ENCODE measurements at regions not wholly inside any gene's neighbourhood (a gene's known extent, or its start where the extent isn't known, plus 50 kb on each side); places are given as distances from the start of the nearest gene placed in this dataset.
"Not testable (repeated sequence)": the region's sequence is repeated elsewhere in the genome, so short reads cannot be mapped to it uniquely, and the experiment has no call there.

GRCh38 chr1:232145768-232146167, 484.2 kb downstream of the SIPA1L2 start:
- H3K27me3 ChIP-seq = no peaks in the 10 kb centered on the region
- no peak overlapping the region for H3K4me3 ChIP-seq
- no peak overlapping the region for H3K27ac ChIP-seq
- H3K9me3 ChIP-seq (ENCODE audit: low read depth) = no peaks in the 10 kb centered on the region
- H3K4me1 ChIP-seq (ENCODE audit: low read depth) = no peaks in the 10 kb centered on the region
- TF ChIP-seq CTCF (IDR thresholded peaks at IDR 0.05; ENCODE audit: low read depth, low read length) = no peak
- H3K36me3 ChIP-seq = no peaks in the 10 kb centered on the region
- no peak for DNase-seq (ENCODE audit: low read depth in 1 of 2, low spot score in 1 of 2)

- Histone ChIP-seq H3K36me3 (no peaks in the 10 kb centered on the region), H3K27me3 (no peaks in the 10 kb centered on the region), H3K27ac (no peak overlapping the region), H3K9me3 (ENCODE audit: low read depth) (no peaks in the 10 kb centered on the region), H3K4me1 (ENCODE audit: low read depth) (no peaks in the 10 kb centered on the region), H3K4me3 (no peak overlapping the region)
- no peak for DNase-seq (ENCODE audit: low read depth in 1 of 2, low spot score in 1 of 2)
- TF ChIP-seq CTCF (IDR thresholded peaks at IDR 0.05; ENCODE audit: low read depth, low read length) = no peak
Observed at GRCh38 chr1:232144696-232145230, 485.2 kb downstream of the SIPA1L2 start.

- no peak for TF ChIP-seq CTCF (IDR thresholded peaks at IDR 0.05; ENCODE audit: low read depth, low read length)
- no peaks in the 10 kb centered on the region for H3K9me3 ChIP-seq (ENCODE audit: low read depth)
- H3K36me3 ChIP-seq = no peaks in the 10 kb centered on the region
- no peak overlapping the region for H3K4me3 ChIP-seq
- H3K27ac ChIP-seq = peak overlapping the region; percentile 42
- DNase-seq (ENCODE audit: low read depth in 1 of 2, low spot score in 1 of 2) = peak in 1 of 2 donors; percentile 18
- no peaks in the 10 kb centered on the region for H3K4me1 ChIP-seq (ENCODE audit: low read depth)
- H3K27me3 ChIP-seq = no peaks in the 10 kb centered on the region
Observed at GRCh38 chr1:232143315-232143886, 486.5 kb downstream of the SIPA1L2 start.

- H3K27ac ChIP-seq = peak overlapping the region; percentile 42
- no peak for TF ChIP-seq CTCF (IDR thresholded peaks at IDR 0.05; ENCODE audit: low read depth, low read length)
- DNase-seq (ENCODE audit: low read depth in 1 of 2, low spot score in 1 of 2) = peak in 1 of 2 donors; percentile 71
Observed at GRCh38 chr1:232142403-232143314, 487.3 kb downstream of the SIPA1L2 start.

GRCh38 chr1:232141167-232141448, 488.8 kb downstream of the SIPA1L2 start:
- H3K4me3 ChIP-seq; H3K36me3 ChIP-seq; H3K9me3 ChIP-seq (ENCODE audit: low read depth); H3K27me3 ChIP-seq; H3K4me1 ChIP-seq (ENCODE audit: low read depth); DNase-seq (ENCODE audit: low read depth in 1 of 2, low spot score in 1 of 2); H3K27ac ChIP-seq: not testable (repeated sequence)

More at GRCh38 chr1:232142403-232143314, 487.3 kb downstream of the SIPA1L2 start:
- no peak overlapping the region for H3K4me3 ChIP-seq
- no peaks in the 10 kb centered on the region for H3K27me3 ChIP-seq
- no peaks in the 10 kb centered on the region for H3K9me3 ChIP-seq (ENCODE audit: low read depth)
- H3K36me3 ChIP-seq = no peaks in the 10 kb centered on the region
- H3K4me1 ChIP-seq (ENCODE audit: low read depth) = no peaks in the 10 kb centered on the region

All from cardiac muscle cell (in vitro differentiated cells and primary cell).